NCI-H1105 treated with DMSO at 0.1 percent for 48 hours (cell line): ENCODE measurements at regions not wholly inside any gene's neighbourhood (a gene's known extent, or its start where the extent isn't known, plus 50 kb on each side); places are given as distances from the start of the nearest gene placed in this dataset.
A peak's percentile ranks its signal among the peaks of the same experiment; 100 is the strongest.

Source experiments
- DNase-seq: peaks from one replicate; lab custom pipeline; 2025; lab: John Stamatoyannopoulos, UW

GRCh38 chr20:1712634-1713624 is 55.4 kb upstream of the SIRPG start:
- DNase-seq: no peak

GRCh38 chr20:1711826-1712601 is 54.4 kb upstream of the SIRPG start:
- peak; percentile 23 for DNase-seq

- no peak for DNase-seq
These were observed 53.7 kb upstream of the SIRPG start for GRCh38 chr20:1711266-1711665.

GRCh38 chr20:1710484-1710883 is 52.9 kb upstream of the SIRPG start:
- DNase-seq: no peak

DNA sequence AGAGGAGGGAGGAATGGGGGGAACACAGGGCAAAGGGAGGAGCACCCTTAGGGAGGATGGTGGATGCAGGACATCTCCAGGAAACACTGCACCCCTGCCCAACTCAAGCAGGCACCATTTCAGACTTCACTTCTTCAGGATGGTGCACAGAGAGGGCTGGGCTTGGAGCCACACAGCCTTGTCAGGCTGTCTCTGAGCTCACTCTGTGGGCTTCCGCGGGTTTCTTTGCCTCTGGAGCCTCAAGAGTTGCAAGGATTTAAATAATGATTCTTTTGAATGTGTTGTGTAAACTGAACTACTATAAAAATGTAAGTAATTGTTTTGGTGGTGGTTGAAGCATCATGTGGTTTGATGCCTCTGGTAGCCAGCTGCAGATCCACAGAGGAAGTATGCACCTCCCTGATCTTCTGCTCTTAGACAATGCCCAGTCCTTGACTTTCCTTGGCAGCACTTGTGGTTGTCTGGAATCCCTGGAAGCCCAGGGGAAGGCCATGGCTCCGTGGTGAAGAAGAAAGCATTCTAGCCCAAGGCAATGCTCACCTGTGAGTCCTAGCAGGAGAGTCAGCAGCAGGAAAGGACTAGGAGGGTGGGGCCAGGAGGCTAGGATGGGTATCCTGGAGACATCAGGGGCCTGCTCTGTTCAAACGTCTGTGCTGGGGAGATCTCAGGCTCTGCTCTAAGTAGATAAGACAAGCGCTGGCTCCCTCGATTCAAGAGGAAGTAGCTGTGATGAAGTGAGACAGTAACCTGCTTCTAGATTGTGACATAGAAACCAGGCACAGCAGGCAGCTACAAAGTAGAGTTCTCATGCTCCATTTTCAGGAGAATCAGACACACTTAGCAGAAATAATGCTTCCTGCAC is 50.2 kb upstream of the SIRPG start:
- no peak for DNase-seq
